Lung (tissue), 11 donors: ENCODE measurements at regions not wholly inside any gene's neighbourhood (a gene's known extent, or its start where the extent isn't known, plus 50 kb on each side); places are given as distances from the start of the nearest gene placed in this dataset.

Source experiments
- ATAC-seq: fragments of 200-7000 bp; cut with Tn5 transposase; one replicate; pipeline ENCODE4 v1.9.1; 2020; ENCODE audit warnings: moderate number of reproducible peaks; ENCODE audit not compliant: insufficient read depth, low FRiP score
- DNase-seq, 3 donors: peaks; one replicate each; pipeline ENCODE4 v3.0.0-alpha.2; 2013 to 2017
- H3K27ac ChIP-seq, 2 donors: one replicate each; pipeline ENCODE4 v1.5.1; 2013; ENCODE audit warnings: mild to moderate bottlenecking in 2 of 2, moderate library complexity in 2 of 2, control low read depth in 1 of 2, inconsistent platforms in 1 of 2, low read depth in 1 of 2, low read length in 1 of 2
- H3K27me3 ChIP-seq, 3 donors: one replicate each; pipeline ENCODE4 v1.5.1; 2013; ENCODE audit warnings: low read length in 2 of 3; ENCODE audit not compliant: control insufficient read depth in 3 of 3, insufficient read depth in 3 of 3
- H3K36me3 ChIP-seq, 4 donors: one replicate each; pipeline ENCODE4 v1.5.1; 2013; ENCODE audit warnings: low read length in 4 of 4, mild to moderate bottlenecking in 1 of 4, moderate library complexity in 1 of 4; ENCODE audit not compliant: control insufficient read depth in 4 of 4, insufficient read depth in 4 of 4
- H3K4me1 ChIP-seq, 5 donors: one replicate each; pipeline ENCODE4 v1.5.1; 2013; ENCODE audit warnings: low read length in 5 of 5, mild to moderate bottlenecking in 2 of 5, moderate library complexity in 1 of 5; ENCODE audit not compliant: control insufficient read depth in 5 of 5, insufficient read depth in 5 of 5
- H3K4me3 ChIP-seq: one replicate; pipeline ENCODE4 v1.5.1; 2013; ENCODE audit warnings: mild to moderate bottlenecking, control low read depth, moderate library complexity
- H3K9ac ChIP-seq, 2 donors: one replicate each; pipeline ENCODE4 v1.5.1; 2013; ENCODE audit warnings: low read length in 2 of 2, control low read depth in 1 of 2; ENCODE audit not compliant: insufficient read depth in 1 of 2
- H3K9me3 ChIP-seq, 4 donors: one replicate each; pipeline ENCODE4 v1.5.1; 2013; ENCODE audit warnings: low read length in 3 of 4, mild to moderate bottlenecking in 1 of 4, moderate library complexity in 1 of 4; ENCODE audit not compliant: control insufficient read depth in 4 of 4, insufficient read depth in 3 of 4
- CTCF ChIP-seq: IDR thresholded peaks from 2 replicates; pipeline ENCODE4 v1.5.1; 2012; ENCODE audit warnings: mild to moderate bottlenecking; ENCODE audit errors: control extremely low read depth, extremely low read depth
- WGBS, 2 donors: extraction: QIAGEN DNeasy Blood & Tissue Kit; methylation state at CpG; one replicate each; pipeline ENCODE4 v1.1.7; 2013; 5-methylcytosine and 5-hydroxymethylcytosine counted together
- donor health status: control.
- donor health status: control.
- donor health status: Bipolar disorder and iron deficiency.
- donor health status: healthy.
- donor health status: DM: yes; HTN: yes; CAD: no.

DNA sequence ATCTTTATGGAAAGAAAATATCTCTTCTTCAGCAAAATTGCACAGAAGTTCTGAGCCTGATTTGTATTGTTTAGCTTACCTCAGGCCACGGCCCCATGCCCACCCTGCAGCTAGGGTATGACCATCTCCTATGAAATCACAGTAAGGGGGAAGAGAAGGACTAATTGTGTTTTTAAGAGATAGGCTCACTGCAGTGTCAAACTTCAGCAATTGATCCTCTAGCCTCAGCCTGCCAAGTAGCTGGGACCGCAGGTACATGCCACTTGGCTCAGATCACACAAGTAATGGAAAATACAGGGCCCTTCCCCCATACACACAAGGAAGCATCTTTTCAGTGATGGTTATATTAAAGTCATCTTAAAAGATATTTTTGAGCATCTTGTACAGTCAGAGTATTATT lies 60.0 kb downstream of the DMAC1 start:
- Histone ChIP-seq H3K27ac (no peak overlapping the region), H3K4me1 (no peaks in the 10 kb centered on the region), H3K4me3 (no peak overlapping the region), H3K27me3 (no peaks in the 10 kb centered on the region), H3K9me3 (peaks cover 0 to 4% (median under 1%) of the 10 kb centered on the region in 4 donors), H3K9ac (no peak overlapping the region), H3K36me3 (no peaks in the 10 kb centered on the region)
- no peak for TF ChIP-seq CTCF
- ATAC-seq, result no peak
- DNase-seq, result no peak
- 92 to 93% methylated on average over 2 of the region's 2 CpGs for WGBS, 2 donors

DNA sequence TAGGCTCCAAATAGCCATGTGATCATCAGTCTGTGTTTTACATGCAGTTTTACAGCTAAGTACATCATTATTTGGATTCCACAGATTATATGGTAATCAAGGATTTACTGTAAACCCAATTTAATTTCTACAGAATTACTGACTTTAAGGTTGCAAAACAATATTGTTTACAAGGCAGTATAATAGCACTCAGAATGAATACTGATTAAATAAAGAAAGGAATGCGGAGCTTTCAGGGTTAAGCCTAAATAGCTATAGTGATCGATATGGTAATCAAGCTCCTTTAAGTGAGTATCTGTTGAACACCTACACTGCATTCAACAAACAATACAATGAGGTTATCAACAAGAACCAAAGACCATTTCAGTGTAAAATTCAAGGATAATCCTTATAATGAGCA lies 64.3 kb downstream of the DMAC1 start:
- Histone ChIP-seq H3K36me3 (no peaks in the 10 kb centered on the region), H3K4me3 (no peak overlapping the region), H3K27ac (no peak overlapping the region), H3K27me3 (no peaks in the 10 kb centered on the region), H3K9me3 (peaks cover 0 to 4% (median under 1%) of the 10 kb centered on the region in 4 donors), H3K4me1 (no peaks in the 10 kb centered on the region), H3K9ac (no peak overlapping the region)
- 96 to 97% methylated on average over 2 of the region's 2 CpGs for WGBS, 2 donors
- no peak for TF ChIP-seq CTCF
- DNase-seq, result no peak
- ATAC-seq, result no peak

- 75 to 84% methylated on average over 1 of the region's 1 CpG for WGBS, 2 donors
- ATAC-seq, result no peak
- H3K4me1 ChIP-seq, result no peaks in the 10 kb centered on the region
- H3K4me3 ChIP-seq, result no peak overlapping the region
- no peak for TF ChIP-seq CTCF
- H3K9ac ChIP-seq, result no peak overlapping the region
- H3K27me3 ChIP-seq, result no peaks in the 10 kb centered on the region
- H3K9me3 ChIP-seq, result no peaks in the 10 kb centered on the region
- H3K27ac ChIP-seq, result no peak overlapping the region
- DNase-seq, result no peak
- H3K36me3 ChIP-seq, result no peaks in the 10 kb centered on the region
Observed at GRCh38 chr9:7730164-7730445, 69.5 kb downstream of the DMAC1 start.

GRCh38 chr9:7729371-7730163 lies 70.0 kb downstream of the DMAC1 start:
- TF ChIP-seq CTCF, result no peak
- Histone ChIP-seq H3K27ac (no peak overlapping the region), H3K4me3 (no peak overlapping the region), H3K27me3 (no peaks in the 10 kb centered on the region), H3K36me3 (no peaks in the 10 kb centered on the region), H3K4me1 (no peaks in the 10 kb centered on the region), H3K9me3 (no peaks in the 10 kb centered on the region), H3K9ac (no peak overlapping the region)
- DNase-seq (no peak), ATAC-seq (no peak)
- 89 to 91% methylated on average over 5 of the region's 5 CpGs for WGBS, 2 donors
